ENCODE measurements at regions not wholly inside any gene's neighbourhood (a gene's known extent, or its start where the extent isn't known, plus 50 kb on each side); places are given as distances from the start of the nearest gene placed in this dataset.

GRCh38 chr13:61485128-61485765 lies 69.6 kb upstream of the PCDH20 start:
- H4K91ac ChIP-seq (ENCODE audit: insufficient read length, low read depth, low read length), result no peak overlapping the region
- no peaks in the 10 kb centered on the region for H3K27me3 ChIP-seq (ENCODE audit: insufficient read depth, low read length)
- H3K27ac Mint-ChIP-seq, result no peak overlapping the region
- H2BK120ac ChIP-seq (ENCODE audit: low read depth, low read length, poor library complexity, severe bottlenecking), result no peak overlapping the region
- no peak overlapping the region for H3K4me3 Mint-ChIP-seq
- no peak overlapping the region for H3K9ac ChIP-seq (ENCODE audit: extremely low read depth, insufficient read length, low read length)
- no peak overlapping the region for H3K23ac ChIP-seq (ENCODE audit: insufficient read length, low read depth, low read length)
- H3K27ac ChIP-seq (ENCODE audit: insufficient read length, low read depth, low read length), result no peak overlapping the region
- no peaks in the 10 kb centered on the region for H3K9me3 Mint-ChIP-seq
- H3K4me1 Mint-ChIP-seq, result no peaks in the 10 kb centered on the region
- H2BK5ac ChIP-seq (ENCODE audit: insufficient read length, low read length), result no peak overlapping the region
- H3T11ph ChIP-seq (ENCODE audit: low read length), result no peak overlapping the region
- H3K79me2 ChIP-seq (ENCODE audit: insufficient read depth, low read length), result no peaks in the 10 kb centered on the region
- H2BK20ac ChIP-seq (ENCODE audit: low read depth, low read length, poor library complexity, severe bottlenecking), result no peak overlapping the region
- H3K27me3 Mint-ChIP-seq (ENCODE audit: low read depth), result no peaks in the 10 kb centered on the region
- H4K8ac ChIP-seq (replicated peaks; ENCODE audit: insufficient read length, low read depth, low read length), result no peak overlapping the region
- no peak overlapping the region for H2AFZ ChIP-seq (ENCODE audit: low read length)
- no CpG with 5 or more reads among the region's 2 CpGs for WGBS (ENCODE audit: extremely low coverage, insufficient read length, low lambda C conversion rate)
- no peak overlapping the region for H3K14ac ChIP-seq (ENCODE audit: insufficient read depth, low read length)
- no peaks in the 10 kb centered on the region for H4K20me1 ChIP-seq (ENCODE audit: control insufficient read depth, insufficient read depth, insufficient read length)
- no peak overlapping the region for H3K4ac ChIP-seq (ENCODE audit: low read depth, low read length)
- no peak overlapping the region for H3K4me2 ChIP-seq (ENCODE audit: insufficient read depth, insufficient read length, low read length)
- H3K18ac ChIP-seq (ENCODE audit: insufficient read length, low read depth, low read length), result no peak overlapping the region
- no peaks in the 10 kb centered on the region for H3K4me1 ChIP-seq (ENCODE audit: insufficient read depth, low read length)
- TF ChIP-seq CTCF (conservative IDR thresholded peaks at IDR 0.05), result no peak
- H3K79me1 ChIP-seq (ENCODE audit: insufficient read depth, low read depth, low read length, poor library complexity, severe bottlenecking), result no peaks in the 10 kb centered on the region
- no peak overlapping the region for H2BK15ac ChIP-seq (ENCODE audit: low read depth, low read length)
- H2AK5ac ChIP-seq (ENCODE audit: insufficient read length, low read length), result no peak overlapping the region
- no peak for DNase-seq
- no peak overlapping the region for H3K56ac ChIP-seq (ENCODE audit: insufficient read length, low read depth, low read length)
- no peaks in the 10 kb centered on the region for H3K23me2 ChIP-seq (ENCODE audit: insufficient read length, low read depth, low read length, poor library complexity, severe bottlenecking)
- H3K36me3 Mint-ChIP-seq (ENCODE audit: insufficient read depth in 1 of 3, low read depth in 3 of 3), result no peaks in the 10 kb centered on the region
- no peaks in the 10 kb centered on the region for H3K9me3 ChIP-seq (ENCODE audit: control insufficient read depth, low read depth, low read length)
- no peak overlapping the region for H2BK12ac ChIP-seq (ENCODE audit: insufficient read length, low read depth, low read length)
- H4K5ac ChIP-seq (ENCODE audit: insufficient read length, low read depth, low read length), result no peak overlapping the region
